T-cell (primary cell): ENCODE measurements at regions not wholly inside any gene's neighbourhood (a gene's known extent, or its start where the extent isn't known, plus 50 kb on each side); places are given as distances from the start of the nearest gene placed in this dataset.

Experiments used
- ATAC-seq, 4 experiments: fragments of 200-7000 bp in 3 of 4; fragments of 150-1000 bp in 1 of 4; cut with Tn5 transposase; replicated peaks in 1 of 4; 1 replicate in 3 of 4; 2 replicates in 1 of 4; pipeline ENCODE4 v1.10.0; 2021; ENCODE audit warnings: moderate library complexity in 3 of 4, mild to moderate bottlenecking in 2 of 4, moderate number of reproducible peaks in 1 of 4
- CTCF ChIA-PET, 2 donors: fragments of 300-600 bp; sonication (Branson Sonifier 250); formaldehyde crosslinking; loops; one replicate each; lab custom pipeline; 2022; ENCODE audit warnings: antibody characterized with exemption in 2 of 2; lab: Charles Lee
- POLR2A ChIA-PET, 2 donors: fragments of 300-600 bp; sonication (Branson Sonifier 250); formaldehyde crosslinking; loops; one replicate each; lab custom pipeline; 2022; ENCODE audit warnings: antibody characterized with exemption in 2 of 2; lab: Charles Lee
- DNase-seq, 35 experiments: peaks; one replicate each; pipeline versions ENCODE4 v3.0.0 to v3.0.0-alpha.2; 2013 to 2023
- H3K27ac ChIP-seq: one replicate; pipeline ENCODE4 v1.5.1; 2013; ENCODE audit warnings: low read length
- H3K27me3 ChIP-seq, 2 experiments: replicated peaks in 1 of 2; 1 replicate in 1 of 2; 2 replicates in 1 of 2; pipeline versions ENCODE4 v1.6.1 to v1.7.0; 2013; ENCODE audit warnings: low read length in 1 of 2, mixed read lengths in 1 of 2; ENCODE audit not compliant: control insufficient read depth in 2 of 2, insufficient read depth in 2 of 2; ENCODE audit errors: extremely low read depth in 1 of 2
- H3K36me3 ChIP-seq, 2 donors: 1 replicate in 1 of 2; 2 replicates in 1 of 2; pipeline versions ENCODE4 v1.6.1 to v1.7.0; 2013; ENCODE audit warnings: low read length in 1 of 2; ENCODE audit not compliant: control insufficient read depth in 2 of 2, insufficient read depth in 1 of 2; ENCODE audit errors: extremely low read depth in 1 of 2
- H3K4me1 ChIP-seq, 2 experiments: 1 replicate in 1 of 2; 2 replicates in 1 of 2; pipeline versions ENCODE4 v1.6.1 to v1.7.0; 2013; ENCODE audit warnings: low read length in 2 of 2, mixed read lengths in 1 of 2; ENCODE audit not compliant: insufficient read depth in 2 of 2, control insufficient read depth in 1 of 2; ENCODE audit errors: extremely low read depth in 1 of 2
- H3K4me3 ChIP-seq, 2 donors: 1 replicate in 1 of 2; 2 replicates in 1 of 2; pipeline versions ENCODE4 v1.5.1 to v1.7.0; 2013; ENCODE audit warnings: mild to moderate bottlenecking in 2 of 2, low read length in 1 of 2, moderate library complexity in 1 of 2; ENCODE audit not compliant: control insufficient read depth in 1 of 2; ENCODE audit errors: extremely low read depth in 1 of 2
- H3K9me3 ChIP-seq: 2 replicates; pipeline ENCODE4 v1.7.0; 2013
- H3K27ac Mint-ChIP-seq, 2 donors: one replicate each; pipeline ENCODE4 v1.8.0; 2020 to 2021; ENCODE audit warnings: mild to moderate bottlenecking in 2 of 2, mixed read lengths in 2 of 2
- H3K27me3 Mint-ChIP-seq, 2 donors: one replicate each; pipeline ENCODE4 v1.8.0; 2021 to 2022; ENCODE audit warnings: mixed read lengths in 2 of 2
- H3K36me3 Mint-ChIP-seq: one replicate; pipeline ENCODE4 v1.8.0; 2021; ENCODE audit warnings: mixed read lengths
- H3K4me1 Mint-ChIP-seq, 3 donors: one replicate each; pipeline ENCODE4 v1.8.0; 2020 to 2022; ENCODE audit warnings: mixed read lengths in 3 of 3, mild to moderate bottlenecking in 1 of 3
- H3K4me3 Mint-ChIP-seq, 3 donors: one replicate each; pipeline ENCODE4 v1.8.0; 2020 to 2022; ENCODE audit warnings: mild to moderate bottlenecking in 3 of 3, mixed read lengths in 3 of 3, moderate library complexity in 3 of 3
- H3K9me3 Mint-ChIP-seq, 3 donors: one replicate each; pipeline ENCODE4 v1.8.0; 2020 to 2022; ENCODE audit warnings: mixed read lengths in 3 of 3
- WGBS: methylation state at CpG from one replicate; pipeline ENCODE4 v1.1.5; 2013; ENCODE audit warnings: missing lambda C conversion rate; ENCODE audit not compliant: insufficient coverage; 5-methylcytosine and 5-hydroxymethylcytosine counted together

- CTCF ChIA-PET: no interaction called here
- H3K9me3 ChIP-seq: no peaks in the 10 kb centered on the region
- POLR2A ChIA-PET: no interaction called here
- Mint-ChIP-seq H3K4me3 (no peak overlapping the region), H3K27ac (no peak overlapping the region), H3K27me3 (no peaks in the 10 kb centered on the region), H3K9me3 (peaks cover 0 to 23% (median 19%) of the 10 kb centered on the region in 3 donors), H3K4me1 (no peaks in the 10 kb centered on the region), H3K36me3 (no peaks in the 10 kb centered on the region)
- H3K36me3 ChIP-seq: no peaks in the 10 kb centered on the region
- ATAC-seq: no peak
- H3K27ac ChIP-seq: no peak overlapping the region
- no peak for DNase-seq
- peaks cover 0 to 8% of the 10 kb centered on the region in 2 experiments for H3K27me3 ChIP-seq
- no peak overlapping the region for H3K4me3 ChIP-seq
- no peaks in the 10 kb centered on the region for H3K4me1 ChIP-seq
Measured at GRCh38 chr10:111716032-111716431, 467.5 kb downstream of the GPAM start.

GRCh38 chr10:111724121-111724520, 459.4 kb downstream of the GPAM start:
- Histone ChIP-seq H3K27me3 (no peaks in the 10 kb centered on the region), H3K9me3 (no peaks in the 10 kb centered on the region), H3K27ac (no peak overlapping the region), H3K36me3 (no peaks in the 10 kb centered on the region), H3K4me3 (no peak overlapping the region), H3K4me1 (no peaks in the 10 kb centered on the region)
- Mint-ChIP-seq H3K4me3 (no peak overlapping the region), H3K4me1 (no peaks in the 10 kb centered on the region), H3K9me3 (peaks cover 0 to 5% (median 0%) of the 10 kb centered on the region in 3 donors), H3K27me3 (peaks cover 0 to 4% of the 10 kb centered on the region in 2 donors), H3K27ac (no peak overlapping the region), H3K36me3 (no peaks in the 10 kb centered on the region)
- ChIA-PET POLR2A (interaction anchor here in 1 of 2 donors (0.6 kb wide), 1 partner anchor 47 kb away, joined by 3 read pairs; no protein-coding TSS in a partner anchor), CTCF (no interaction called here)
- no peak for ATAC-seq
- 80% methylated on average over 1 of the region's 1 CpG for WGBS
- no peak for DNase-seq

- Mint-ChIP-seq H3K27me3 (peaks cover 0 to 4% of the 10 kb centered on the region in 2 donors), H3K27ac (no peak overlapping the region), H3K4me1 (no peaks in the 10 kb centered on the region), H3K36me3 (no peaks in the 10 kb centered on the region), H3K4me3 (no peak overlapping the region), H3K9me3 (peaks cover 0 to 5% (median 0%) of the 10 kb centered on the region in 3 donors)
- POLR2A ChIA-PET: no interaction called here
- H3K4me3 ChIP-seq: no peak overlapping the region
- H3K36me3 ChIP-seq: no peaks in the 10 kb centered on the region
- H3K27ac ChIP-seq: no peak overlapping the region
- no peak for DNase-seq
- no peaks in the 10 kb centered on the region for H3K27me3 ChIP-seq
- H3K4me1 ChIP-seq: no peaks in the 10 kb centered on the region
- no peak for ATAC-seq
- H3K9me3 ChIP-seq: no peaks in the 10 kb centered on the region
- CTCF ChIA-PET: no interaction called here
Measured at GRCh38 chr10:111725050-111725449, 458.5 kb downstream of the GPAM start.

GRCh38 chr10:111732166-111732785, 451.3 kb downstream of the GPAM start:
- WGBS: 100% methylated on average over 1 of the region's 1 CpG
- no peak overlapping the region for H3K27ac Mint-ChIP-seq
- CTCF ChIA-PET: interaction anchor here in 1 of 2 donors (1.0 kb wide), 1 partner anchor 8 kb away, joined by 3 read pairs; no protein-coding TSS in a partner anchor
- H3K4me1 Mint-ChIP-seq: no peaks in the 10 kb centered on the region
- ATAC-seq (no peak), DNase-seq (no peak)
- H3K27me3 ChIP-seq: no peaks in the 10 kb centered on the region
- H3K27ac ChIP-seq: no peak overlapping the region
- H3K4me3 ChIP-seq: no peak overlapping the region
- no peaks in the 10 kb centered on the region for H3K36me3 ChIP-seq
- H3K36me3 Mint-ChIP-seq: no peaks in the 10 kb centered on the region
- H3K9me3 ChIP-seq: no peaks in the 10 kb centered on the region
- peaks cover 0 to 8% (median 0%) of the 10 kb centered on the region in 3 donors for H3K9me3 Mint-ChIP-seq
- H3K4me1 ChIP-seq: no peaks in the 10 kb centered on the region
- POLR2A ChIA-PET: no interaction called here
- H3K27me3 Mint-ChIP-seq: peaks cover 0 to 7% of the 10 kb centered on the region in 2 donors
- no peak overlapping the region for H3K4me3 Mint-ChIP-seq

- no peaks in the 10 kb centered on the region for H3K4me1 Mint-ChIP-seq
- Histone ChIP-seq H3K36me3 (no peaks in the 10 kb centered on the region), H3K4me3 (no peak overlapping the region), H3K4me1 (no peaks in the 10 kb centered on the region), H3K27me3 (no peaks in the 10 kb centered on the region), H3K9me3 (no peaks in the 10 kb centered on the region), H3K27ac (no peak overlapping the region)
- no peak overlapping the region for H3K4me3 Mint-ChIP-seq
- H3K27me3 Mint-ChIP-seq: peaks cover 0 to 4% of the 10 kb centered on the region in 2 donors
- ChIA-PET CTCF (no interaction called here), POLR2A (no interaction called here)
- no CpG with 5 or more reads among the region's 6 CpGs for WGBS
- no peaks in the 10 kb centered on the region for H3K36me3 Mint-ChIP-seq
- H3K27ac Mint-ChIP-seq: no peak overlapping the region
- DNase-seq: no peak
- peaks cover 0 to 9% (median 0%) of the 10 kb centered on the region in 3 donors for H3K9me3 Mint-ChIP-seq
- no peak for ATAC-seq
Measured at GRCh38 chr10:111739125-111739873, 444.3 kb downstream of the GPAM start.

GRCh38 chr10:111739874-111740139, 443.8 kb downstream of the GPAM start:
- no peaks in the 10 kb centered on the region for H3K4me1 ChIP-seq
- WGBS: no CpG with 5 or more reads among the region's 1 CpG
- ATAC-seq (no peak), DNase-seq (no peak)
- no peaks in the 10 kb centered on the region for H3K4me1 Mint-ChIP-seq
- no peaks in the 10 kb centered on the region for H3K9me3 ChIP-seq
- H3K27me3 ChIP-seq: no peaks in the 10 kb centered on the region
- ChIA-PET POLR2A (no interaction called here), CTCF (interaction anchor here in 1 of 2 donors (1.0 kb wide), 1 partner anchor 8 kb away, joined by 3 read pairs; no protein-coding TSS in a partner anchor)
- peaks cover 0 to 9% (median 0%) of the 10 kb centered on the region in 3 donors for H3K9me3 Mint-ChIP-seq
- no peak overlapping the region for H3K27ac ChIP-seq
- peaks cover 0 to 4% of the 10 kb centered on the region in 2 donors for H3K27me3 Mint-ChIP-seq
- H3K4me3 ChIP-seq: no peak overlapping the region
- H3K36me3 Mint-ChIP-seq: no peaks in the 10 kb centered on the region
- no peaks in the 10 kb centered on the region for H3K36me3 ChIP-seq
- no peak overlapping the region for H3K4me3 Mint-ChIP-seq
- H3K27ac Mint-ChIP-seq: no peak overlapping the region
